GM21737 (cell line): ENCODE measurements at regions not wholly inside any gene's neighbourhood (a gene's known extent, or its start where the extent isn't known, plus 50 kb on each side); places are given as distances from the start of the nearest gene placed in this dataset.
"Not testable (repeated sequence)": the region's sequence is repeated elsewhere in the genome, so short reads cannot be mapped to it uniquely, and the experiment has no call there.

Source experiments
- ATAC-seq: cut with Tn5 transposase; IDR thresholded peaks from one replicate; pipeline ENCODE4 v1.9.1; 2021; ENCODE audit warnings: mild to moderate bottlenecking, moderate library complexity; ENCODE audit not compliant: unreplicated experiment

- ATAC-seq: no peak
Measured at GRCh38 chrX:40418146-40418812, 162.5 kb upstream of the ATP6AP2 start.

GRCh38 chrX:40415675-40416074 is 165.1 kb upstream of the ATP6AP2 start:
- ATAC-seq: no peak

DNA sequence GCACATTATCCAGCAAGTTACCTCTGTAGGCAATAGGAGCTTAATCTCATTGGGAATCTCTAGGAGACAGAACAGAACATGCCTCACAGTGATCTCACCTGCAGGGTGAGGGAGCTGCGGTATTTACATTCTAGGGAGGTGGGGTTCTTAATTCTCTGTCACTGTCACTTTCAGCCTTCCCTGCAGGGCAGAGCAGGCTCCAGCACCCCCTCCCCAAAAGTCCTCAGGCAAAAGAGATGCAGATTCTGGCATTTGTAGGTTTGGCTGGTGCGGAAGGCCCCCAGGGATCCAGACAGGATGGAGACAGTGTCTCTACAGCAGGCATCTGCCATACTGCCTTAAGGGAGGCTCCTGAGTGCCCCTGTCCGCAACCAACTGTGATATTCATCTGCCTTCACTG is 166.4 kb upstream of the ATP6AP2 start:
- ATAC-seq: no peak

GRCh38 chrX:40411340-40412111 is 169.2 kb upstream of the ATP6AP2 start:
- ATAC-seq: no peak

DNA sequence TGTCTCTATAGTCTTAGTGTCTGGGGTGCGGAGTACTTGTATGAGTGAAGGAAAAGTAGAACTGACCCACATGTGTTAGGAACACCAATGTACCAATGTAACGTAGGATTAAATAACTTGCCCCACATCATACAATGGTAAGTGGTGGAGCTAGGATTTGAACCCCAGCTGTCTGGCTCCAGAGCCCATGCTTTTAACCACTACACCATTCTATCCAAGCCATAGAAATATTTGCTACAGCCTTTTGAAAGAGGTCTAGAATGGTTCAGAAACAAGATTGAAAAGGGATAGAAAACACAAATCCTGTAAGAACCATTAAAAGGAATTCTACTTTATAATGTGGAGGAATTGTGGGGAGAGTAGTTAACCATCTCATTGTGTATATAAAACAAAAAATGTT is 169.9 kb upstream of the ATP6AP2 start:
- ATAC-seq: no peak

- no peak for ATAC-seq
Measured at GRCh38 chrX:40406330-40406859, 174.4 kb upstream of the ATP6AP2 start.

DNA sequence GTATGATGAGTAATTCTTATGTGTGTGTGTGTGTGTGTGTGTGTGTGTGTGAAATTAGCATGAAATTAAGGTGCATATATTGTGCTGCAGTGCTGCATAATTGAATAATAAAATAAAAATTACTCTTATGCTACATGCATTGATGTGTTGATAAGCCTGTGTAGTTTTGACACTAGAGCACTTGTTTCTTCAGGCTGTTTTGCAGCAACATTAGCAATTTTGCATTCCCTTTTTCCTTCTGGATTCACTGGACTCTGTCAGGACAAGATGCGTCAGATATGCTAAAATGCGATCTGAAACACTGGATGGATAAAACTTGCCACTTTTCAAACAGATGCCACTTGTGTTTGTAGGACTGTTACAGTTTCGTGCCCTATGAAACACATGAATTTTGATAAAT is 175.4 kb upstream of the ATP6AP2 start:
- ATAC-seq: no peak

GRCh38 chrX:40403757-40404156 is 177.0 kb upstream of the ATP6AP2 start:
- ATAC-seq: no peak

- ATAC-seq: no peak
Measured at GRCh38 chrX:40402831-40403533, 177.8 kb upstream of the ATP6AP2 start.

- no peak for ATAC-seq
Measured at GRCh38 chrX:40395102-40395501, 185.7 kb upstream of the ATP6AP2 start.

- ATAC-seq: no peak
Measured at GRCh38 chrX:40394302-40394701, 186.5 kb upstream of the ATP6AP2 start.

- ATAC-seq: no peak
Measured at GRCh38 chrX:40392599-40392998, 188.2 kb upstream of the ATP6AP2 start.

DNA sequence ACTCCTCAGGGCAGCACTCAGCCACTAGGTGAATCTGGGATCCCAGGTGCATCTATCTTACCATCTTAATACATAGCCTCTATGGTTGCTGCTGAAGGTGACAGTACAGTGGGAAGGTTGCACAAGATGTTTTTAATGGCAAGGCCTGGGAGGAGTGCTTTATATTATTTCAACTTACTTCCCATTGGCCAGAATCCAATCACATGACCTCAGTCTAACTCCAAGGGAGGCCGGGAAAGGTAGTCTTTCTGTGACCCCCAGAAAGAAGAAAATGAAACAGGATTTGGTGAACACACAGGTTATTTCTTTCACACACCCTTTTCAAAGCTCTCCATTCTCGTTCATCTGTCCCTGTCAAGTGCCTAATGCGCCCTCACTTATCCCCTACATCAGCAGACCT is 189.1 kb upstream of the ATP6AP2 start:
- ATAC-seq: no peak

GRCh38 chrX:40389555-40389954 is 191.2 kb upstream of the ATP6AP2 start:
- no peak for ATAC-seq

- ATAC-seq: no peak
Measured at GRCh38 chrX:40388441-40388840, 192.3 kb upstream of the ATP6AP2 start.

- ATAC-seq: not testable (repeated sequence)
Measured at GRCh38 chrX:40387869-40388268, 192.9 kb upstream of the ATP6AP2 start.

DNA sequence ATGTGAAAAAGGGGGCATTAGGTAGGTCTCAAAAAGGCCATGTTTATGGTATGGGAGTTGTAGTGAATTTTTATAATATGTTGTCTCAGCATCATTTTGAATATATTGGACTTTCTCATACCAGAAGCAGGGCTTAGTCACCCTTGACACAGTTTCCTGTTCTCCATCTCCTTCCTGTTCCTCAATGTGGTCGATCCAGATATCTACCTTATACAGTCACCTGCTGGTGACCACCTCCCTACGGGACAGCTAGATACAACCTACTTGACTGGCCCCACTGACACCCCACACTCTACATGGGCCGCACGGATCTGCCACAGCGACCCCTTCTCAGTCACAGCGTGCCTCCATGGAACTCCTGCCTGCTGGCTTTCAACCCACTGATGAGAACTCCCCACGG is 193.5 kb upstream of the ATP6AP2 start:
- ATAC-seq: not testable (repeated sequence)

- no peak for ATAC-seq
Measured at GRCh38 chrX:40385682-40386081, 195.1 kb upstream of the ATP6AP2 start.

DNA sequence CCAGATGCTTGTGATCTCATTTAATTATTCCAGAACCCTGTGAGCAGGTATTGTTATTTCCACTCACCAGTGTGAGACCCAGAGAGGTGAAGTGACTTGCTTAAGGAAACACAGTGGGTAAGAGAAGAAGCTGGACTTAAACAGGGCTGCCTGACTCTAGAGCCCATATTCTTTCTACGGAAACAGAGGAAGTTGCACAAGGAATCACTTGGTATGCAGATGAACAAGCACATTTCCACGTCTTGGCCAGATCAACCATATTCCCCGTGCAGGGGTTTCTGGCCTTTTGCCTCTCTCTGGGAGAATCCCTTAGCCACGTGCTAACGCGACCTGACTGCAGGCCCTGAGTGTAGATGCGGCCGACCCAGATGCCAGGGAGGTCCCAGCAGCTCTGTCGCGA is 195.5 kb upstream of the ATP6AP2 start:
- ATAC-seq: no peak

DNA sequence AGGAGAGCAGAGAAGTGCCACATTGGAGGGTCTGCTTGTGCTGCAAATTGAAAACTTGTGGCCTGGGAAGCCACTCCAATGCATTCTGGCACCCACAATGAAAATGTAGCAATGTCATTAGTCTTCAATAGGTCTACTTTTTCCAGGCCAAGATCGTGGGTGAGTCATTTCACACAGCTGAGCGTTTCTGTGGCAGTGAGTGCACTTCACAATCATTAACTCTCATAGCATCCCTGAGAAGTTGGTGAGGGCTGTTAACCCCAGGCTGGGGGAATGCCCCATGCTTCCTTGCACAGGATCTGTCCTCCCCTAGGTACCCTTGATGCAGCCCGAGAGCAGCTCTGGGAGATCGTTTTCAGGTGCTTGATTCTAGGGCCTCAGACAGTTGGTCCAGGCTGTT is 196.8 kb upstream of the ATP6AP2 start:
- no peak for ATAC-seq

GRCh38 chrX:40383360-40383759 is 197.4 kb upstream of the ATP6AP2 start:
- no peak for ATAC-seq
